Tibial nerve (tissue), 4 donors: ENCODE measurements at regions not wholly inside any gene's neighbourhood (a gene's known extent, or its start where the extent isn't known, plus 50 kb on each side); places are given as distances from the start of the nearest gene placed in this dataset.

ENCODE experiments used
- DNase-seq, 2 donors: peaks; one replicate each; pipeline ENCODE4 v3.0.0-alpha.2; 2019; ENCODE audit warnings: low spot score in 2 of 2
- H3K27ac ChIP-seq, 4 donors: fragments of 200-600 bp; sonication (generic) in 3 of 4; one replicate each; pipeline ENCODE4 v1.5.1; 2017 to 2019; ENCODE audit warnings: mild to moderate bottlenecking in 1 of 4
- H3K27me3 ChIP-seq, 2 donors: fragments of 200-600 bp; sonication (generic) in 1 of 2; one replicate each; pipeline versions ENCODE4 v1.5.1 to v1.6.0; 2017 to 2019
- H3K36me3 ChIP-seq, 3 donors: fragments of 200-600 bp; sonication (generic); one replicate each; pipeline ENCODE4 v1.5.1; 2018 to 2019
- H3K4me1 ChIP-seq, 4 donors: fragments of 200-600 bp; sonication (generic) in 3 of 4; one replicate each; pipeline ENCODE4 v1.5.1; 2017 to 2019
- H3K4me3 ChIP-seq, 4 donors: fragments of 200-600 bp; sonication (generic) in 3 of 4; one replicate each; pipeline ENCODE4 v1.5.1; 2017 to 2019; ENCODE audit warnings: mild to moderate bottlenecking in 1 of 4, moderate library complexity in 1 of 4
- H3K9me3 ChIP-seq, 4 donors: fragments of 200-600 bp; sonication (generic) in 3 of 4; one replicate each; pipeline ENCODE4 v1.5.1; 2017 to 2019
- CTCF ChIP-seq, 5 experiments: fragments of 200-600 bp in 3 of 5; fragments of 450-650 bp in 2 of 5; sonication (generic) in 3 of 5; IDR thresholded peaks; one replicate each; pipeline ENCODE4 v1.5.1; 2016 to 2019; ENCODE audit warnings: antibody characterized with exemption in 5 of 5, mild to moderate bottlenecking in 3 of 5, moderate library complexity in 2 of 5
- EP300 ChIP-seq, 2 donors: sonication (generic); formaldehyde crosslinking; IDR thresholded peaks; one replicate each; pipeline ENCODE4 v1.6.1; 2017; ENCODE audit warnings: antibody characterized with exemption in 2 of 2, mild to moderate bottlenecking in 1 of 2
- POLR2A ChIP-seq, 2 donors: fragments of 450-650 bp; IDR thresholded peaks; one replicate each; pipeline ENCODE4 v1.6.1; 2017; ENCODE audit warnings: antibody characterized with exemption in 2 of 2, mild to moderate bottlenecking in 2 of 2, moderate library complexity in 2 of 2
- WGBS, 2 donors: methylation state at CpG; one replicate each; pipeline ENCODE4 v1.1.5; 2018; 5-methylcytosine and 5-hydroxymethylcytosine counted together

- no peak for DNase-seq
- H3K4me3 ChIP-seq = no peak overlapping the region
- H3K4me1 ChIP-seq = no peaks in the 10 kb centered on the region
- H3K9me3 ChIP-seq = no peaks in the 10 kb centered on the region
- WGBS, 2 donors = 41 to 44% methylated on average over 2 of the region's 2 CpGs
- H3K36me3 ChIP-seq = no peaks in the 10 kb centered on the region
- H3K27me3 ChIP-seq = no peaks in the 10 kb centered on the region
- TF ChIP-seq CTCF (IDR thresholded peaks at IDR 0.05) (peak in 2 of 5 experiments; percentile 10 to 21), EP300 (IDR thresholded peaks at IDR 0.05) (no peak)
- H3K27ac ChIP-seq = no peak overlapping the region
Observed at GRCh38 chr12:9372202-9372601, 164.0 kb upstream of the PZP start.

GRCh38 chr12:9367828-9368227, 159.6 kb upstream of the PZP start:
- H3K27me3 ChIP-seq = no peaks in the 10 kb centered on the region
- no peaks in the 10 kb centered on the region for H3K36me3 ChIP-seq
- no peak for DNase-seq
- H3K9me3 ChIP-seq = no peaks in the 10 kb centered on the region
- H3K4me1 ChIP-seq = peaks cover 0 to 6% (median 0%) of the 10 kb centered on the region in 4 donors
- H3K27ac ChIP-seq = no peak overlapping the region
- no peak overlapping the region for H3K4me3 ChIP-seq
- TF ChIP-seq POLR2A (IDR thresholded peaks at IDR 0.05) (no peak), EP300 (IDR thresholded peaks at IDR 0.05) (no peak), CTCF (IDR thresholded peaks at IDR 0.05) (no peak)
- 43 to 60% methylated on average over 5 of the region's 5 CpGs for WGBS, 2 donors

- Histone ChIP-seq H3K27ac (no peak overlapping the region), H3K9me3 (no peaks in the 10 kb centered on the region), H3K27me3 (no peaks in the 10 kb centered on the region), H3K4me3 (no peak overlapping the region), H3K36me3 (no peaks in the 10 kb centered on the region), H3K4me1 (peaks cover 0 to 6% (median 0%) of the 10 kb centered on the region in 4 donors)
- WGBS, 2 donors = 60 to 79% methylated on average over 4 of the region's 4 CpGs
- TF ChIP-seq POLR2A (IDR thresholded peaks at IDR 0.05) (no peak), EP300 (IDR thresholded peaks at IDR 0.05) (no peak), CTCF (IDR thresholded peaks at IDR 0.05) (no peak)
- no peak for DNase-seq
Observed at GRCh38 chr12:9367201-9367600, 159.0 kb upstream of the PZP start.

GRCh38 chr12:9365296-9365695, 157.1 kb upstream of the PZP start:
- no peak overlapping the region for H3K4me3 ChIP-seq
- H3K9me3 ChIP-seq = no peaks in the 10 kb centered on the region
- no peak overlapping the region for H3K27ac ChIP-seq
- WGBS, 2 donors = 54 to 63% methylated on average over 2 of the region's 2 CpGs
- no peaks in the 10 kb centered on the region for H3K36me3 ChIP-seq
- peaks cover 0 to 6% (median 0%) of the 10 kb centered on the region in 4 donors for H3K4me1 ChIP-seq
- TF ChIP-seq POLR2A (IDR thresholded peaks at IDR 0.05) (no peak), CTCF (IDR thresholded peaks at IDR 0.05) (no peak), EP300 (IDR thresholded peaks at IDR 0.05) (no peak)
- no peak for DNase-seq
- H3K27me3 ChIP-seq = no peaks in the 10 kb centered on the region

GRCh38 chr12:9364224-9365176, 156.3 kb upstream of the PZP start:
- Histone ChIP-seq H3K36me3 (no peaks in the 10 kb centered on the region), H3K27ac (peak overlapping the region in 1 of 4 donors; percentile 28), H3K4me3 (no peak overlapping the region), H3K27me3 (no peaks in the 10 kb centered on the region), H3K4me1 (peaks cover 0 to 6% (median 0%) of the 10 kb centered on the region in 4 donors), H3K9me3 (no peaks in the 10 kb centered on the region)
- DNase-seq = no peak
- 29 to 30% methylated on average over 13 of the region's 13 CpGs for WGBS, 2 donors
- TF ChIP-seq EP300 (IDR thresholded peaks at IDR 0.05) = no peak
